ENCODE measurements at regions not wholly inside any gene's neighbourhood (a gene's known extent, or its start where the extent isn't known, plus 50 kb on each side); places are given as distances from the start of the nearest gene placed in this dataset.

GRCh38 chr6:26183237-26183580 lies 96.0 kb downstream of the HFE start:
- no peak for TF ChIP-seq CTCF (conservative IDR thresholded peaks at IDR 0.05; ENCODE audit: low read length)
- TF ChIP-seq EZH2phosphoT487 (IDR thresholded peaks at IDR 0.05; ENCODE audit: borderline replicate concordance), result no peak
